Adrenal gland (tissue), 5 donors: ENCODE measurements at regions not wholly inside any gene's neighbourhood (a gene's known extent, or its start where the extent isn't known, plus 50 kb on each side); places are given as distances from the start of the nearest gene placed in this dataset.
"Not testable (repeated sequence)": the region's sequence is repeated elsewhere in the genome, so short reads cannot be mapped to it uniquely, and the experiment has no call there.

ENCODE experiments used
- CTCF ChIP-seq, 6 experiments: fragments of 450-650 bp in 4 of 6; fragments of 200-600 bp in 2 of 6; sonication (generic) in 1 of 6; IDR thresholded peaks; 1 replicate in 5 of 6; 2 replicates in 1 of 6; pipeline versions ENCODE4 v1.5.1 to v1.8.0; 2016 to 2021; ENCODE audit warnings: antibody characterized with exemption in 6 of 6, mild to moderate bottlenecking in 2 of 6, moderate library complexity in 1 of 6
- POLR2A ChIP-seq, 2 donors: fragments of 450-650 bp; IDR thresholded peaks; one replicate each; pipeline ENCODE4 v1.6.1; 2017; ENCODE audit warnings: antibody characterized with exemption in 2 of 2, mild to moderate bottlenecking in 2 of 2, moderate library complexity in 1 of 2
- donor health status: DM: no; HTN: no; CAD: no.

GRCh38 chr2:84127812-84128211 lies 331.3 kb downstream of the SUCLG1 start:
- TF ChIP-seq CTCF, POLR2A (IDR thresholded peaks at IDR 0.05): not testable (repeated sequence)
